ENCODE measurements at regions not wholly inside any gene's neighbourhood (a gene's known extent, or its start where the extent isn't known, plus 50 kb on each side); places are given as distances from the start of the nearest gene placed in this dataset.

GRCh38 chr10:85105614-85106255 lies 777.3 kb downstream of the CCSER2 start:
- no peaks in the 10 kb centered on the region for H3K36me3 ChIP-seq (ENCODE audit: control insufficient read depth, insufficient read depth, low read length)
- CTCF ChIA-PET = no interaction called here
- H3K23ac ChIP-seq (ENCODE audit: low read depth, low read length) = no peak overlapping the region
- no peak overlapping the region for H3K9ac ChIP-seq (ENCODE audit: low read depth, low read length)
- H3K27me3 ChIP-seq (ENCODE audit: control insufficient read depth, insufficient read depth, low read length) = no peaks in the 10 kb centered on the region
- H2BK15ac ChIP-seq (ENCODE audit: low read depth, low read length) = no peak overlapping the region
- H3K18ac ChIP-seq (ENCODE audit: low read depth, low read length) = no peak overlapping the region
- H3K56ac ChIP-seq (ENCODE audit: extremely low read depth, insufficient read depth, low read length) = no peak overlapping the region
- peaks cover 29% of the 10 kb centered on the region for H3K9me3 ChIP-seq (ENCODE audit: control insufficient read depth, insufficient read depth, low read length)
- DNase-seq (no peak), ATAC-seq (ENCODE audit: low read depth) (no peak)
- no peak overlapping the region for H2BK120ac ChIP-seq (ENCODE audit: low read depth, low read length)
- H3K27ac ChIP-seq (ENCODE audit: insufficient read depth, low read length) = no peak overlapping the region
- H4K5ac ChIP-seq (ENCODE audit: low read depth, low read length) = no peak overlapping the region
- no peaks in the 10 kb centered on the region for H3K79me1 ChIP-seq (ENCODE audit: low read depth in 1 of 2, low read length in 2 of 2)
- H3K4me3 ChIP-seq (ENCODE audit: insufficient read depth, low read depth, low read length) = no peak overlapping the region
- no peak for TF ChIP-seq NFE2L2 (IDR thresholded peaks at IDR 0.05; ENCODE audit: low read depth, low read length)
- no peak for TF ChIP-seq MXI1 (IDR thresholded peaks at IDR 0.05; ENCODE audit: borderline replicate concordance, low read depth, low read length)
- no peak for TF ChIP-seq BHLHE40 (IDR thresholded peaks at IDR 0.05; ENCODE audit: low read depth, low read length)
- TF ChIP-seq ELK1 (IDR thresholded peaks at IDR 0.05; ENCODE audit: borderline replicate concordance, low read depth, low read length) = no peak
- H2BK20ac ChIP-seq (ENCODE audit: low read depth, low read length) = no peak overlapping the region
- H4K20me1 ChIP-seq (ENCODE audit: insufficient read depth, low read length) = no peaks in the 10 kb centered on the region
- no peak overlapping the region for H3K14ac ChIP-seq (replicated peaks; ENCODE audit: low read depth, low read length)
- no peak overlapping the region for H2AK5ac ChIP-seq (ENCODE audit: low read depth, low read length)
- H4K8ac ChIP-seq (ENCODE audit: low read depth in 2 of 2, low read length in 2 of 2) = no peak overlapping the region
- intact Hi-C loops (cut with micrococcal nuclease) (no loop called here), dilution Hi-C loops (cut with HindIII; ENCODE audit: low sequenced_read_pairs, unreplicated experiment) (no loop called here), in situ Hi-C loops (cut with MboI; ENCODE audit: low sequenced_read_pairs) (no loop called here)
- H2AK9ac ChIP-seq (replicated peaks; ENCODE audit: low read depth, low read length, poor library complexity) = no peak overlapping the region
- no peak overlapping the region for H3K4ac ChIP-seq (ENCODE audit: low read depth, low read length)
- no peaks in the 10 kb centered on the region for H3K4me1 ChIP-seq (ENCODE audit: control insufficient read depth, insufficient read depth, low read length)
- WGBS, 2 experiments (ENCODE audit: extremely low coverage in 2 of 2, insufficient read length in 1 of 2) = no CpG with 5 or more reads among the region's 4 CpGs
- no peak overlapping the region for H2AFZ ChIP-seq (replicated peaks; ENCODE audit: low read length, poor library complexity)
- H3K9me1 ChIP-seq (ENCODE audit: insufficient read depth, low read length) = no peaks in the 10 kb centered on the region
- no peak overlapping the region for H3K4me2 ChIP-seq (ENCODE audit: low read depth, low read length)
- POLR2A ChIA-PET (ENCODE audit: unreplicated experiment) = no interaction called here
- BruUV-seq (replicated peaks) = no TSS peak
- H2BK5ac ChIP-seq (ENCODE audit: low read depth, low read length, poor library complexity, severe bottlenecking) = no peak overlapping the region
- H4K91ac ChIP-seq (ENCODE audit: insufficient read depth, low read depth, low read length) = no peak overlapping the region
